ENCODE measurements at regions not wholly inside any gene's neighbourhood (a gene's known extent, or its start where the extent isn't known, plus 50 kb on each side); places are given as distances from the start of the nearest gene placed in this dataset.

DNA sequence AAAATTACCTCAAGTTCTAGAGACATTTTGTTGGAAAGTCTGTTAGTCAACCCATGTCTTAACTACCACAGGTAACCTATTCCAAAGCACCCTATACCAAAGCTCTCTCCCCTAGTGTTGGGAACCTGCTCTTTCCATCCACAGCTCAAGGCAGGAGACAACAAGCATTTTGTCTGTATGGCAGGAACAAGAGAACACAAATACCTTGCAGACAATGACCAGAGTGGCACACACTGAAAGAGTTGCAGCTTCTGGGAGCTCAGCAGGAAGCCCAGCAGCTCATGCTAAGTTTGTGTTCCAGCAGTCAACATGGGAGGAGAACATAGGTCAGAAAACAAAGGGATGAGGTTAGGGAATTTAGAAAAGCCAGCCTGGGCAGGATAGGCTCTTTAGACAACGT lies 300.8 kb downstream of the HHIPL2 start:
- no peak overlapping the region for H3K9ac ChIP-seq (ENCODE audit: extremely low read depth, low read length, poor library complexity, severe bottlenecking)
- H3K9me3 ChIP-seq (ENCODE audit: control insufficient read depth, low read length): no peaks in the 10 kb centered on the region
- TF ChIP-seq, protein P1, sequence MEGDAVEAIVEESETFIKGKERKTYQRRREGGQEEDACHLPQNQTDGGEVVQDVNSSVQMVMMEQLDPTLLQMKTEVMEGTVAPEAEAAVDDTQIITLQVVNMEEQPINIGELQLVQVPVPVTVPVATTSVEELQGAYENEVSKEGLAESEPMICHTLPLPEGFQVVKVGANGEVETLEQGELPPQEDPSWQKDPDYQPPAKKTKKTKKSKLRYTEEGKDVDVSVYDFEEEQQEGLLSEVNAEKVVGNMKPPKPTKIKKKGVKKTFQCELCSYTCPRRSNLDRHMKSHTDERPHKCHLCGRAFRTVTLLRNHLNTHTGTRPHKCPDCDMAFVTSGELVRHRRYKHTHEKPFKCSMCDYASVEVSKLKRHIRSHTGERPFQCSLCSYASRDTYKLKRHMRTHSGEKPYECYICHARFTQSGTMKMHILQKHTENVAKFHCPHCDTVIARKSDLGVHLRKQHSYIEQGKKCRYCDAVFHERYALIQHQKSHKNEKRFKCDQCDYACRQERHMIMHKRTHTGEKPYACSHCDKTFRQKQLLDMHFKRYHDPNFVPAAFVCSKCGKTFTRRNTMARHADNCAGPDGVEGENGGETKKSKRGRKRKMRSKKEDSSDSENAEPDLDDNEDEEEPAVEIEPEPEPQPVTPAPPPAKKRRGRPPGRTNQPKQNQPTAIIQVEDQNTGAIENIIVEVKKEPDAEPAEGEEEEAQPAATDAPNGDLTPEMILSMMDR (conservative IDR thresholded peaks at IDR 0.05): peak; percentile 50
- no peak overlapping the region for H3K4me3 Mint-ChIP-seq
- WGBS, 2 experiments (ENCODE audit: insufficient coverage in 1 of 2, insufficient read length in 1 of 2): 48% methylated on average over 1 of the region's 1 CpG; no CpG with 5 or more reads in 1 of the 2 experiments
- DNase-seq: peak; percentile 63
- no peaks in the 10 kb centered on the region for H3K27me3 ChIP-seq (ENCODE audit: control insufficient read depth, insufficient read depth, low read length, poor library complexity, severe bottlenecking)
- H3K27ac Mint-ChIP-seq: no peak overlapping the region
- no peak overlapping the region for H3K27ac ChIP-seq (ENCODE audit: low read depth, low read length)
- no peaks in the 10 kb centered on the region for H3K9me3 Mint-ChIP-seq
- peaks cover 22% of the 10 kb centered on the region for H3K4me1 Mint-ChIP-seq
- no peaks in the 10 kb centered on the region for H3K27me3 Mint-ChIP-seq (ENCODE audit: insufficient read depth)
- H3K36me3 ChIP-seq (ENCODE audit: control insufficient read depth, insufficient read depth, low read length): no peaks in the 10 kb centered on the region
- H3K4me1 ChIP-seq (ENCODE audit: control insufficient read depth, insufficient read depth, low read length): no peaks in the 10 kb centered on the region
- H3K36me3 Mint-ChIP-seq (ENCODE audit: low read depth): no peaks in the 10 kb centered on the region
- no peak overlapping the region for H3K4me3 ChIP-seq (ENCODE audit: low read length)

DNA sequence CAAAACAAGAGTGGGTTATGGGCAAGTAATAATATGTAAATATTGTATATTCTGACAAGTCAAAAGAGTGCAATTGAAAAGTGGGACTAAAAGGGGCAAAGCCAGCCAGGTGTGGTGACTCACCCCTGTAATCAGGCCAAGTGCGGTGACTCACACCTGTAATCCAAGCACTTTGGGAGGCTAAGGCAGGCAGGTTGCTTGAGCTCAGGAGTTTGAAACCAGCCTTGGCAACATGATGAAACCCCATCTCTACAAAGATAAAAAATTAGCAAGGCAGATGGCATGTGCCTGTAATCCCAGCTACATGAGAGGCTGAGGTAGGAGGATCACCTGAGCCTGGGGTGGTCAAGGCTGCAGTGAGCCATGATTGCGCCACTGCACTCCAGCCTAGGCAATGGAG lies 304.0 kb downstream of the HHIPL2 start:
- Histone ChIP-seq H3K4me3 (ENCODE audit: low read length) (no peak overlapping the region), H3K27me3 (ENCODE audit: control insufficient read depth, insufficient read depth, low read length, poor library complexity, severe bottlenecking) (no peaks in the 10 kb centered on the region), H3K36me3 (ENCODE audit: control insufficient read depth, insufficient read depth, low read length) (no peaks in the 10 kb centered on the region), H3K9ac (ENCODE audit: extremely low read depth, low read length, poor library complexity, severe bottlenecking) (no peak overlapping the region), H3K9me3 (ENCODE audit: control insufficient read depth, low read length) (no peaks in the 10 kb centered on the region), H3K4me1 (ENCODE audit: control insufficient read depth, insufficient read depth, low read length) (no peaks in the 10 kb centered on the region), H3K27ac (ENCODE audit: low read depth, low read length) (no peak overlapping the region)
- Mint-ChIP-seq H3K36me3 (ENCODE audit: low read depth) (no peaks in the 10 kb centered on the region), H3K4me3 (no peak overlapping the region), H3K4me1 (peaks cover 35% of the 10 kb centered on the region), H3K27ac (no peak overlapping the region), H3K9me3 (no peaks in the 10 kb centered on the region), H3K27me3 (ENCODE audit: insufficient read depth) (no peaks in the 10 kb centered on the region)
- WGBS, 2 experiments (ENCODE audit: insufficient coverage in 1 of 2, insufficient read length in 1 of 2): 77 to 84% methylated on average over 2 of the region's 2 CpGs
- no peak for DNase-seq
- TF ChIP-seq, protein P1 (conservative IDR thresholded peaks at IDR 0.05): no peak

DNA sequence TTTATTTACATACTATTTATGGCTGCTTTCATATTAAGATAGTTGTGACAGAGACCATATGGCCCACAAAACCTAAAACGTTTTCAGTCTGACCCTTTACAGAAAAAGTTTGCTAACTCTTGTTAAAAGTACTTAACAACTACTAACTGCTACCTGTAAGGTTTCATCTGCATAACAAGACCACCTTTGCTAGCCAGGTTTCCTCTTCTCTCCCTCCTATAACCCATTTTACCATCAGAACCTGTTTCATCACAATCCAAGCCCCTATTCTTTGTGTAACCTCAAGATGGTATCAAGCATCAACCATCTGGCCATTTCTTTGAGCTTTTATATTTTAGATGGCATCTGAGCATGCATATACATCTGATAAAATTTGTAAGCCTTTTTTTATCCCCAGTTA lies 305.4 kb downstream of the HHIPL2 start:
- Histone ChIP-seq H3K36me3 (ENCODE audit: control insufficient read depth, insufficient read depth, low read length) (no peaks in the 10 kb centered on the region), H3K27me3 (ENCODE audit: control insufficient read depth, insufficient read depth, low read length, poor library complexity, severe bottlenecking) (no peaks in the 10 kb centered on the region), H3K9me3 (ENCODE audit: control insufficient read depth, low read length) (no peaks in the 10 kb centered on the region), H3K27ac (ENCODE audit: low read depth, low read length) (no peak overlapping the region), H3K4me3 (ENCODE audit: low read length) (no peak overlapping the region), H3K9ac (ENCODE audit: extremely low read depth, low read length, poor library complexity, severe bottlenecking) (no peak overlapping the region), H3K4me1 (ENCODE audit: control insufficient read depth, insufficient read depth, low read length) (no peaks in the 10 kb centered on the region)
- H3K27ac Mint-ChIP-seq: no peak overlapping the region
- no peak for DNase-seq
- no peak overlapping the region for H3K4me3 Mint-ChIP-seq
- WGBS, 2 experiments (ENCODE audit: insufficient coverage in 1 of 2, insufficient read length in 1 of 2): 20 to 67% methylated on average over 1 of the region's 1 CpG
- H3K36me3 Mint-ChIP-seq (ENCODE audit: low read depth): no peaks in the 10 kb centered on the region
- H3K9me3 Mint-ChIP-seq: no peaks in the 10 kb centered on the region
- peaks cover 32% of the 10 kb centered on the region for H3K4me1 Mint-ChIP-seq
- TF ChIP-seq, protein P1 (conservative IDR thresholded peaks at IDR 0.05): no peak
- H3K27me3 Mint-ChIP-seq (ENCODE audit: insufficient read depth): peaks cover 5% of the 10 kb centered on the region
